ENCODE measurements at regions not wholly inside any gene's neighbourhood (a gene's known extent, or its start where the extent isn't known, plus 50 kb on each side); places are given as distances from the start of the nearest gene placed in this dataset.

GRCh38 chr21:38626306-38626705 is 128.0 kb upstream of the ERG start:
- Histone ChIP-seq H3K4me1 (ENCODE audit: control insufficient read depth, extremely low read depth, insufficient read depth, low read length) (no peaks in the 10 kb centered on the region), H3K9ac (replicated peaks; ENCODE audit: extremely low read depth, insufficient read depth, low read length) (no peak overlapping the region), H3K4me3 (replicated peaks in 1 of 3; ENCODE audit: insufficient read depth in 1 of 3, low read depth in 1 of 3, low read length in 3 of 3) (no peak overlapping the region), H3K27me3 (ENCODE audit: control insufficient read depth in 2 of 2, insufficient read depth in 2 of 2, low read length in 2 of 2) (peaks cover 5 to 10% of the 10 kb centered on the region in 2 experiments), H3K79me2 (ENCODE audit: control insufficient read depth, insufficient read depth, low read length) (no peaks in the 10 kb centered on the region), H3K4me2 (ENCODE audit: insufficient read depth, low read length) (no peak overlapping the region), H3K36me3 (ENCODE audit: control insufficient read depth in 2 of 2, extremely low read depth in 1 of 2, insufficient read depth in 2 of 2, low read length in 2 of 2) (no peaks in the 10 kb centered on the region), H3K27ac (ENCODE audit: insufficient read depth, low read depth, low read length) (no peak overlapping the region), H2AFZ (ENCODE audit: low read depth, low read length) (no peak overlapping the region), H3K9me3 (replicated peaks; ENCODE audit: control insufficient read depth, insufficient read depth, low read length) (no peaks in the 10 kb centered on the region), H3K9me1 (replicated peaks; ENCODE audit: control insufficient read depth, extremely low read depth, insufficient read depth, low read length) (no peaks in the 10 kb centered on the region), H4K20me1 (replicated peaks; ENCODE audit: control insufficient read depth, extremely low read depth, insufficient read depth, low read length) (no peaks in the 10 kb centered on the region)
- no peak for DNase-seq (ENCODE audit: low read depth, low spot score)
- intact Hi-C loops (cut with micrococcal nuclease): no loop called here
- FAIRE-seq: no peak
- no TSS peak for BruUV-seq (replicated peaks)
- POLR2A ChIA-PET: no interaction called here
- dilution Hi-C loops (cut with MboI; ENCODE audit: extremely low pct_ligation_motif_present, low sequenced_read_pairs): no loop called here
- CTCF ChIA-PET: no interaction called here
- TF ChIP-seq POLR2AphosphoS5 (IDR thresholded peaks at IDR 0.05; ENCODE audit: insufficient read depth, low read depth, low read length) (no peak), MYC (IDR thresholded peaks at IDR 0.05; ENCODE audit: low read depth, low read length) (no peak), CTCF (IDR thresholded peaks at IDR 0.05; ENCODE audit: extremely low read depth in 1 of 2, insufficient read depth in 1 of 2, low read depth in 1 of 2, low read length in 2 of 2) (no peak), GATA2 (IDR thresholded peaks at IDR 0.05; ENCODE audit: insufficient read depth, insufficient read length, low read depth, low read length) (no peak), POLR2A (IDR thresholded peaks at IDR 0.05; ENCODE audit: low read depth, low read length) (no peak), EZH2 (IDR thresholded peaks at IDR 0.05; ENCODE audit: borderline replicate concordance, low read depth, low read length, severe bottlenecking) (no peak), JUN (IDR thresholded peaks at IDR 0.05; ENCODE audit: borderline replicate concordance, insufficient read depth, insufficient read length, low read depth) (no peak), MAX (IDR thresholded peaks at IDR 0.05; ENCODE audit: insufficient read depth, insufficient read length) (no peak), FOS (IDR thresholded peaks at IDR 0.05; ENCODE audit: borderline replicate concordance, insufficient read depth, low read length) (no peak)

All from endothelial cell of umbilical vein (primary cell).